ENCODE measurements at regions not wholly inside any gene's neighbourhood (a gene's known extent, or its start where the extent isn't known, plus 50 kb on each side); places are given as distances from the start of the nearest gene placed in this dataset.

GRCh38 chr1:195550071-195550862 is 1058.0 kb downstream of the KCNT2 start:
- no peak for DNase-seq (ENCODE audit: low read depth)

GRCh38 chr1:195530961-195531360 is 1077.3 kb downstream of the KCNT2 start:
- no peak for DNase-seq (ENCODE audit: low read depth)

GRCh38 chr1:195529881-195530280 is 1078.4 kb downstream of the KCNT2 start:
- no peak for DNase-seq (ENCODE audit: low read depth)

GRCh38 chr1:195520757-195521156 is 1087.5 kb downstream of the KCNT2 start:
- no peak for DNase-seq (ENCODE audit: low read depth)

GRCh38 chr1:195516036-195516435 is 1092.2 kb downstream of the KCNT2 start:
- DNase-seq (ENCODE audit: low read depth): no peak

GRCh38 chr1:195511501-195511900 is 1096.7 kb downstream of the KCNT2 start:
- no peak for DNase-seq (ENCODE audit: low read depth)

DNA sequence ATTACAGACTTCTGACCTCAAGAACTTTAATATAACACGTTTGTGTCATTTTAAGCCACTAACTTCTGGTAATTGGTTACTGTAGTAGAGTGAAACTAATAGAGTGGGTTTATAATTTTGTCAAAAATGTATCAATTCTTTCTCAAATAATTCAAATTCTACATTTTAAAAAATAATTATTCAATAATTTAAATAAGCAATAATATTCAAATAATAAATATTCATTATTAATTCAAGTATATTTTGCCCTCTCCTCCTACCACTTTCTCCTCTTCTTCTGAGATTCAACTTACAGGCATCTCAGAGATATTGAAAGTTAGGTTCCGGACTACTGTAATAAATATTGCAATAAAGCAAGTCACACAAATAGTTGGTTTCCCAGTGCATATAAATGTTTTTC is 1107.1 kb downstream of the KCNT2 start:
- no peak for DNase-seq (ENCODE audit: low read depth)

DNA sequence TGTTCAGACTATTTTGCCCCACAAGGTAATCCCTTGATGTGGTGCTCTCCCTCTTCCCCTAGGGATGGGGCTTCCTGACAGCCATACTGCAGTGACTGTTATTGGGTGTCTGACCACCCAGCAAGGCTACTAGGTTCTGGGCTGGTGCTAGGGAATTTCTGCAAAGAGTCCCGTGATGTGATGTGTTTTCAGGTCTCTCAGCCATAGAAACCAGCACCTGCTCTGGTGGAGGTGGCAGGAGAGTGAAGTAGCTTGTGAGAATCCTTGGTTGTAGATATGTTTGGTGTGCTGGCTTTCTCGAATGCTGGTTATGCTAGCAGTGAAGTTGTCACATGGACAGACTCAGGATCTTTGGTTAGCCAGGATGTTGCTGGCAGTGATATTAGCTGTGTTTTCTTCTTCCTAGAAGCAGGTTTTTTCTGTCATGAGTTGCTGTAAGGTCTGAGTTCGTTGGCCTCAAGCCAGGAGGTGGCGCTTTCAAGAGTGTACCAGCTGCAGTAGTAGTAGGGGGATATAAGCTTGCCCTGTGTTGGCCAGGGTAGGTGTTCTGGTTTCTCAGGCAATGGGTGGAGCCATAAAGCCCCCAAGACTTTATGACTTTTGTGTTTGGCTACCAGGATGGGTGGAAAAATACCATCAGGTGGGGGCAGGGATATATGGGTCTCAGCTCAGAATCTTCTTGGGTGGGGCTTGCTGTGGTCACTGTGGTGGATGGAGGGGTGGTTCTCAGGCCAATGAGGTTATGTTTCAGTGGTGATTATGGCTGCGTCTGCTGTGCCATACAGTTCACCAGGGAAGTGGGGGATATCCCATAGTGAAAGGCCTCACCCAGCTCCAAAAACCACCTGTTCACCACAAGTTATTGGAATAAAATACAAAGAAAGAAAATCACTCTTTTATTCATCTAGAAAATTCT is 1112.3 kb downstream of the KCNT2 start:
- no peak for DNase-seq (ENCODE audit: low read depth)

- no peak for DNase-seq (ENCODE audit: low read depth)
These were observed 1126.1 kb downstream of the KCNT2 start for GRCh38 chr1:195482137-195482536.

- no peak for DNase-seq (ENCODE audit: low read depth)
These were observed 1126.9 kb downstream of the KCNT2 start for GRCh38 chr1:195481293-195481692.

GRCh38 chr1:195475568-195475967 is 1132.7 kb downstream of the KCNT2 start:
- DNase-seq (ENCODE audit: low read depth): no peak

- DNase-seq (ENCODE audit: low read depth): no peak
These were observed 1135.9 kb downstream of the KCNT2 start for GRCh38 chr1:195472291-195472690.

- no peak for DNase-seq (ENCODE audit: low read depth)
These were observed 1141.6 kb downstream of the KCNT2 start for GRCh38 chr1:195466639-195467038.

DNA sequence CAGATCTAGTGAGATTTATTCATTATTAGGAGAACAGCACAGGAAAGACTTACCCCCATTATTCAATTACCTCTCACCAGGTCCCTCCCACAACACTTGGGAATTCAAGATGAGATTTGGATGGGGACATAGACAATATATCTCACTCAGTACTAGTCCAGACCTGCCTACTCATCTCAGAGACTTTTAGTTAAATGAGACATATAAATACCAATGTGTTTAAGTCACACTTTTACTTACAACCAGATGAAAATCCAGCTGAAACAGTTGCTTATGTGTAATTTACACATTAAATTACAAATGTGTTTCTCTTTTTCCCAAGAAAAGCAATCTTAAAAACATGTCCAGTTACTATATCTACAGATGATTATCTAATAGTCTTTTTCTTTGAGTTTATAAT is 1145.6 kb downstream of the KCNT2 start:
- peak; percentile 4 for DNase-seq (ENCODE audit: low read depth)

DNA sequence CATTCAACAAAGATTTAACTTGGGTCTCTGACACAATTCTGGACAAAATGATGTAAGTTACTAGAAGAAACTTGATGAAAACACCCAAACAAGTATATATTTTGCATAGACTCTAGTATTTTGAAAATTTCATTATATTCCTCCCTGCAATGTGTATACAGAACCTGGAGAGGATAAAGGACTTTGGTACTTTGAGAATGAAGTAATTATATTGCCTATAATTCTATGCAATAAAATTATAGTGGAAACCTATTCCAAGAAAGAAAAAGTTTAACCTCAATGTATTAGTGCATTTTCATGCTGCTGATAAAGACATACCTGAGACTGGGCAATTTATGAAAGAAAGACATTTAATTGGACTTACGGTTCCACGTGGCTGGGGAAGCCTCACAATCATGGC is 1146.1 kb downstream of the KCNT2 start:
- DNase-seq (ENCODE audit: low read depth): no peak

GRCh38 chr1:195458365-195458764 is 1149.9 kb downstream of the KCNT2 start:
- DNase-seq (ENCODE audit: low read depth): no peak

- DNase-seq (ENCODE audit: low read depth): no peak
These were observed 1157.4 kb downstream of the KCNT2 start for GRCh38 chr1:195450794-195451193.

DNA sequence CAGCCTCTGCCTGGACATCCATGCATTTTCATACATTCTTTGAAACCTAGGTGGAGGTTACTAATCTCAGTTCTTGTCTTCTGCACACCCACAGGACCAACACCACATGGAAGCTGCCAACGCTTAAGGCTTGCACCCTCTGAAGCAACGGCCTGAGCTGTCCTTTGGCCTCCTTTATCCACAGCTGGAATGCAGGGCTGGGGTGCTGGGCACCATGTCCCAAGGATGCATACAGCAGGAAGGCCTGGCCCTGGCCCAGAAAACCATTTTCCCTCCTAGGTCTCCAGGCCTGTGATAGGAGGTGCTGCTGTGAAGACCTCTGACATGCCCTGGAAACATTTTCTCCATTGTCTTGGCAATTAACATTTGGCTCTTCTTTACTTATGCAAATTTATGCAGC is 1168.6 kb downstream of the KCNT2 start:
- no peak for DNase-seq (ENCODE audit: low read depth)

DNA sequence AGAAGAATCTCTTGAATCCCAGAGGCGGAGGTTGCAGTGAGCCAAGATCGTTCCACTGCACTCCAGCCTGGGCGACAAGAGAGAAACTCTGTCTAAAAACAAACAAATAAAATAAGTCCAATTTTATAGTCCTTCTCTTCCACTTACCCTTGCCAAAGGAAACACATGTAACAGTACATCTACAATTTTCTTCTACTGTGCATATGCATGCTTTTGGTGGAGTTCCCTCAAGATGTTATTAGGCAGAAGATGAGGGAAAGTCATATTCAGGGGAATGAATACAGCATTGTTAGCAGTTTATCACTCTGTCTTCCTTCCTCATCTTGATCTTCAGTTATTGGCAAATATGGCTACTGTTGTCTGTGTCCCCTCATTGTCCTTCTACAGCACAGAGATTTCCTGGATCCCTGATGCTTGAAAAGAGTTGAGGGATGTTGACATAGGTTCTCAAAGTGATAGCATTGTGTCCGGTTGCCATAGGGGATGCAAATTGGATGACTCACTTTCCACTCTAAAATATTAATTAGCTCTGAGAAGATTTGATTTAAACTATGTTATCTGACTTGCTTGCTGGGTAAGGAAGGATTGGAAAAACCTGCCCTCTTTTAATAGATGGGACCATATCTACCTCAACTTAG is 1173.6 kb downstream of the KCNT2 start:
- DNase-seq (ENCODE audit: low read depth): no peak

DNA sequence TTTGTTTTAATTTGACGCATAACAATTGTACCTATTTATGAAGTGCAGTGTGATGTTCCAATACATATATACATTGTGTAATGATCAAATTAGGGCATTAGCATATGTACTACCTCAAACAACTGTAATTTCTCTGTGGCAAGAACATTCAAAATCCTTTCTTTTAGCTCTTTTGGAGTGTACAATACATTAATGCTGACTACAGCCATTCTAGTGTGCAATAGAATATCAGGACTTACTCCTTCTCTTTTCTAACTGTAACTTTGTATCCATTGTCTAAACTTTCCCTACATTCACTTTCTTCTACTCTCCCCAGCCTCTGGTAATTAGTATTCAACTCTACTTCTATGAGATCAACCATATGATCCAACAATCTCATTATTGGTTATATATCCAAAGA is 1177.4 kb downstream of the KCNT2 start:
- DNase-seq (ENCODE audit: low read depth): no peak

- DNase-seq (ENCODE audit: low read depth): no peak
These were observed 1179.3 kb downstream of the KCNT2 start for GRCh38 chr1:195428927-195429326.

DNA sequence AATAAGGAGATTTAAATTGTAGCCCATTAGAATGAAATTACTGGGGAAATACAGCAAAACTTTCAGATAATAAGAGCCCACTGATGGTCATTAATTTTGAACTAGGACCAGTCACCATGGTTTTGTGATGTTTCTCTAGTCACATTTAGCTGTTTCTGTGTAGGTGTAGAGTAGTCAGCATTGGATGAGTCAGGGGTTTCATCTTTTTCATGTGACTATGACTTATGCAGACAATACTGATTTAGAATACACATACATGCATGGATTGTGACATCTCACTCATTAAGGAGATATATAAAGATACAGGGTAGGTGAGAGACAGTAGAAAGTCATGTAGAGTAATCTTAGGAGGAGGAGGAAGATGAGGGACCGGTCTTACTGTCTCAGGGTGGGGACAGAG is 1192.7 kb downstream of the KCNT2 start:
- DNase-seq (ENCODE audit: low read depth): no peak

GRCh38 chr1:195394567-195394966 is 1213.7 kb downstream of the KCNT2 start:
- no peak for DNase-seq (ENCODE audit: low read depth)
